ENCODE measurements at regions not wholly inside any gene's neighbourhood (a gene's known extent, or its start where the extent isn't known, plus 50 kb on each side); places are given as distances from the start of the nearest gene placed in this dataset.

- no peak for DNase-seq (ENCODE audit: low read depth, low spot score)
- POLR2A ChIA-PET = no interaction called here
- TF ChIP-seq CTCF (IDR thresholded peaks at IDR 0.05; ENCODE audit: low read depth, low read length) = no peak
Measured at GRCh38 chr13:40251343-40252032, 415.0 kb downstream of the FOXO1 start.

DNA sequence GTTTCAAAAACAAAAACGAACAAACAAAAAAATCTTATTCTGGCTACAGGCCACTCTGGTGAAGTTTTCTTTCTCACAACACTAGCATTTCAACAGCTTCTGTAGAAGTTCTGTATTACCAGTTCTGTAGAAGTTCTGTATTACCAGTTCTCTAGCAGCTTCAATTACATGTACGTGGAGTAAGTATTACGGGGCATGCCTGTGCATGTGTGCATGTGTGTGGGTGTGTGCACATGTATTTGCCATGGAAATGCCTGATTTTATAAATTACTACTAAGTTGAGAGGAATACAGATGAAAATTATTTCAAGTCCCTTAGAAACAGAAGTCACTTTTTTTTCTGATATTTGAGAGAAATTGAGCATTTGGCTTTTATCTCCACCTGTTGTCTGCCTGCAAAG, 414.2 kb downstream of the FOXO1 start:
- no peak overlapping the region for H3K27ac ChIP-seq (ENCODE audit: low read depth, low read length)
- TF ChIP-seq CTCF (IDR thresholded peaks at IDR 0.05; ENCODE audit: low read depth, low read length) = no peak
- no peaks in the 10 kb centered on the region; the same call in 1 of the 2 replicates for H3K9me3 ChIP-seq (ENCODE audit: control insufficient read depth, insufficient read depth, low read length)
- ChIA-PET CTCF (no interaction called here), POLR2A (no interaction called here)
- DNase-seq (ENCODE audit: low read depth, low spot score) = no peak
- H3K4me3 ChIP-seq (ENCODE audit: low read depth, low read length) = no peak overlapping the region
- H3K27me3 ChIP-seq (ENCODE audit: control insufficient read depth, insufficient read depth, low read length) = no peaks in the 10 kb centered on the region

More at GRCh38 chr13:40251343-40252032, 415.0 kb downstream of the FOXO1 start:
- Histone ChIP-seq H3K9me3 (ENCODE audit: control insufficient read depth, insufficient read depth, low read length) (no peaks in the 10 kb centered on the region; the same call in 1 of the 2 replicates), H3K27me3 (ENCODE audit: control insufficient read depth, insufficient read depth, low read length) (no peaks in the 10 kb centered on the region), H3K4me3 (ENCODE audit: low read depth, low read length) (no peak overlapping the region), H3K27ac (ENCODE audit: low read depth, low read length) (no peak overlapping the region)
- CTCF ChIA-PET = no interaction called here

DNA sequence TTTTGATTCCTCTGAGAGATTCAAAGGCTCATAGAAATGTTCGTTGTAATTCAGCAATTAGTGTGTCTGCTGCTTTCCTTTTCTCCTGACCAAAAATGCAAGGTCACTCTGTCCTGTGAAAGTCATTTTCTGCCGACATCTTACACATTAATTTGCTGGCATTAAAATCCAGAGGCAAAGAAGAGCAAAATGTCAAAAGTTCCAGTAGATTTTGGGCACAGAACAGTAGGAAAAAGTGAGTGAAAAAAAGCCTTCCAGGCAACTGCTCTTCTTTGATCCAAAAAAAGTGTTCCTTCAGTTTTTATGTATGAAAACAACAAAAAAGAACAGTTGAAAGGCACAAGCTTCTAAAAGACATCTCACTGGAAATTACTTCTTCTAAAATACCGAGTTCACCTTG, 413.8 kb downstream of the FOXO1 start:
- POLR2A ChIA-PET = no interaction called here

GRCh38 chr13:40254394-40254793, 412.0 kb downstream of the FOXO1 start:
- Histone ChIP-seq H3K27me3 (ENCODE audit: control insufficient read depth, insufficient read depth, low read length) (no peaks in the 10 kb centered on the region), H3K4me3 (ENCODE audit: low read depth, low read length) (no peak overlapping the region), H3K27ac (ENCODE audit: low read depth, low read length) (no peak overlapping the region), H3K9me3 (ENCODE audit: control insufficient read depth, insufficient read depth, low read length) (no peaks in the 10 kb centered on the region)
- no peak for TF ChIP-seq CTCF (IDR thresholded peaks at IDR 0.05; ENCODE audit: low read depth, low read length)
- ChIA-PET CTCF (no interaction called here), POLR2A (no interaction called here)
- no peak for DNase-seq (ENCODE audit: low read depth, low spot score)

More for the DNA sequence above, 413.8 kb downstream of the FOXO1 start:
- no peak overlapping the region for H3K4me3 ChIP-seq (ENCODE audit: low read depth, low read length)
- H3K9me3 ChIP-seq (ENCODE audit: control insufficient read depth, insufficient read depth, low read length) = no peaks in the 10 kb centered on the region; the same call in 1 of the 2 replicates
- TF ChIP-seq CTCF (IDR thresholded peaks at IDR 0.05; ENCODE audit: low read depth, low read length) = no peak
- CTCF ChIA-PET = interaction anchor here (1.2 kb wide), 1 partner anchor 183 kb away, joined by 3 read pairs; no protein-coding TSS in a partner anchor
- no peak overlapping the region for H3K27ac ChIP-seq (ENCODE audit: low read depth, low read length)
- H3K27me3 ChIP-seq (ENCODE audit: control insufficient read depth, insufficient read depth, low read length) = no peaks in the 10 kb centered on the region
- DNase-seq (ENCODE audit: low read depth, low spot score) = no peak

GRCh38 chr13:40255551-40255950, 410.9 kb downstream of the FOXO1 start:
- ChIA-PET CTCF (no interaction called here), POLR2A (no interaction called here)
- H3K27ac ChIP-seq (ENCODE audit: low read depth, low read length) = no peak overlapping the region

More at GRCh38 chr13:40255551-40255950, 410.9 kb downstream of the FOXO1 start:
- no peaks in the 10 kb centered on the region for H3K27me3 ChIP-seq (ENCODE audit: control insufficient read depth, insufficient read depth, low read length)
- no peak for TF ChIP-seq CTCF (IDR thresholded peaks at IDR 0.05; ENCODE audit: low read depth, low read length)
- DNase-seq (ENCODE audit: low read depth, low spot score) = no peak
- no peaks in the 10 kb centered on the region for H3K9me3 ChIP-seq (ENCODE audit: control insufficient read depth, insufficient read depth, low read length)
- H3K4me3 ChIP-seq (ENCODE audit: low read depth, low read length) = no peak overlapping the region

All from AG04450 (cell line).